ENCODE measurements at regions not wholly inside any gene's neighbourhood (a gene's known extent, or its start where the extent isn't known, plus 50 kb on each side); places are given as distances from the start of the nearest gene placed in this dataset.

GRCh38 chr13:31898378-31899071, 133.0 kb upstream of the FRY start:
- DNase-seq = no peak

- no peak for DNase-seq
Observed at GRCh38 chr13:31901985-31902384, 129.6 kb upstream of the FRY start.

GRCh38 chr13:31903111-31903815, 128.3 kb upstream of the FRY start:
- DNase-seq = no peak

- no peak for DNase-seq
Observed at GRCh38 chr13:31904941-31905824, 126.4 kb upstream of the FRY start.

GRCh38 chr13:31905961-31906360, 125.6 kb upstream of the FRY start:
- no peak for DNase-seq

- peak; percentile 95 for DNase-seq
Observed at GRCh38 chr13:31908696-31909411, 122.7 kb upstream of the FRY start.

GRCh38 chr13:31909864-31910551, 121.6 kb upstream of the FRY start:
- peak; percentile 99 for DNase-seq

GRCh38 chr13:31910633-31911032, 120.9 kb upstream of the FRY start:
- no peak for DNase-seq

- no peak for DNase-seq
Observed at GRCh38 chr13:31912647-31913401, 118.8 kb upstream of the FRY start.

GRCh38 chr13:31913459-31913858, 118.1 kb upstream of the FRY start:
- no peak for DNase-seq

- DNase-seq = no peak
Observed at GRCh38 chr13:31914843-31915242, 116.7 kb upstream of the FRY start.

GRCh38 chr13:31918707-31919106, 112.9 kb upstream of the FRY start:
- DNase-seq = no peak

- no peak for DNase-seq
Observed at GRCh38 chr13:31919241-31919640, 112.3 kb upstream of the FRY start.

GRCh38 chr13:31919971-31920726, 111.4 kb upstream of the FRY start:
- no peak for DNase-seq

- DNase-seq = no peak
Observed at GRCh38 chr13:31920727-31921100, 110.9 kb upstream of the FRY start.

GRCh38 chr13:31922724-31923123, 108.8 kb upstream of the FRY start:
- DNase-seq = no peak

GRCh38 chr13:31923134-31923763, 108.3 kb upstream of the FRY start:
- no peak for DNase-seq

GRCh38 chr13:31925079-31925478, 106.5 kb upstream of the FRY start:
- no peak for DNase-seq

GRCh38 chr13:31927219-31927653, 104.3 kb upstream of the FRY start:
- DNase-seq = peak; percentile 76
